HCT116 (cell line): ENCODE measurements at regions not wholly inside any gene's neighbourhood (a gene's known extent, or its start where the extent isn't known, plus 50 kb on each side); places are given as distances from the start of the nearest gene placed in this dataset.

ENCODE experiments used
- ATAC-seq: fragments of 200-7000 bp; cut with Tn5 transposase; 2 replicates; pipeline ENCODE4 v1.9.1; 2020; ENCODE audit warnings: mild to moderate bottlenecking, moderate library complexity
- BruUV-seq: library from RNA; stranded (reverse); fragments of 400-500 nt; replicated peaks from 2 replicates; lab custom pipeline; 2021; lab: Mats Ljungman, UMichigan
- CTCF ChIA-PET: fragments of 300-600 bp; sonication (Branson Sonifier 250); formaldehyde crosslinking; loops from one replicate; lab custom pipeline; 2021; ENCODE audit warnings: antibody characterized with exemption; lab: Charles Lee
- POLR2A ChIA-PET: fragments of 300-600, 350-600 bp; sonication (Branson Sonifier 250); formaldehyde crosslinking; loops from one replicate; lab custom pipeline; 2021; ENCODE audit warnings: antibody characterized with exemption; lab: Charles Lee
- RAD21 ChIA-PET, 2 experiments: fragments of 300-600 bp; sonication (Branson Sonifier 250); formaldehyde crosslinking; loops; one replicate each; lab custom pipeline; 2023; ENCODE audit warnings: low total read pairs in 2 of 2; ENCODE audit not compliant: uncharacterized antibody in 2 of 2, unreplicated experiment in 2 of 2, low non-redundant PET in 1 of 2; lab: Charles Lee
- DNase-seq: peaks from one replicate; pipeline ENCODE4 v3.0.0-alpha.2; 2010; ENCODE audit warnings: low read depth, low spot score
- H2AFZ ChIP-seq: fragments of 200-600 bp; shearing (Covaris generic), sonication (generic); 2 replicates; pipeline ENCODE4 v1.6.1; 2017; ENCODE audit warnings: low read depth, mixed run types, mixed read lengths, antibody characterized with exemption, low read length; ENCODE audit not compliant: poor library complexity, severe bottlenecking
- H3K27ac ChIP-seq: 2 replicates; pipeline ENCODE4 v1.5.1; 2012; ENCODE audit warnings: low read depth, low read length
- H3K27me3 ChIP-seq: fragments of 200-600 bp; sonication (generic); 2 replicates; pipeline ENCODE4 v1.6.1; 2016; ENCODE audit warnings: mixed run types, low read length, mixed read lengths; ENCODE audit not compliant: insufficient read depth
- H3K36me3 ChIP-seq, 2 experiments: fragments of 200-500 bp in 1 of 2; fragments of 200-600 bp in 1 of 2; sonication (Bioruptor generic) in 1 of 2; sonication (generic) in 1 of 2; 2 replicates each; pipeline versions ENCODE4 v1.5.1 to v1.6.1; 2014 to 2016; ENCODE audit warnings: low read length in 2 of 2, inconsistent platforms in 1 of 2, mixed read lengths in 1 of 2, mixed run types in 1 of 2; ENCODE audit not compliant: insufficient read depth in 2 of 2, control insufficient read depth in 1 of 2
- H3K4me1 ChIP-seq, 2 experiments: fragments of 200-600 bp in 1 of 2; sonication (generic) in 1 of 2; 2 replicates each; pipeline versions ENCODE4 v1.5.1 to v1.6.1; 2012 to 2017; ENCODE audit warnings: low read length in 2 of 2, inconsistent platforms in 1 of 2, mild to moderate bottlenecking in 1 of 2, mixed read lengths in 1 of 2, mixed run types in 1 of 2, moderate library complexity in 1 of 2; ENCODE audit not compliant: insufficient read depth in 2 of 2, control insufficient read depth in 1 of 2
- H3K4me2 ChIP-seq: fragments of 200-600 bp; sonication (generic); 2 replicates; pipeline ENCODE4 v1.6.1; 2017; ENCODE audit warnings: mixed run types, low read length, mixed read lengths
- H3K4me3 ChIP-seq, 2 experiments: fragments of 200-600 bp in 1 of 2; sonication (generic) in 1 of 2; replicated peaks in 1 of 2; 2 replicates each; pipeline ENCODE4 v1.5.1; 2011 to 2016; ENCODE audit warnings: low read length in 2 of 2, control low read depth in 1 of 2, low read depth in 1 of 2, mild to moderate bottlenecking in 1 of 2, mixed read lengths in 1 of 2, mixed run types in 1 of 2
- H3K79me2 ChIP-seq: fragments of 200-600 bp; sonication (generic); 2 replicates; pipeline ENCODE4 v1.6.1; 2017; ENCODE audit warnings: mild to moderate bottlenecking, mixed run types, low read length, moderate library complexity, mixed read lengths; ENCODE audit not compliant: insufficient read depth
- H3K9ac ChIP-seq: fragments of 200-600 bp; sonication (generic); 2 replicates; pipeline ENCODE4 v1.6.1; 2016; ENCODE audit warnings: low read length, mixed read lengths
- H3K9me2 ChIP-seq: fragments of 200-600 bp; sonication (generic), shearing (Covaris generic); 2 replicates; pipeline ENCODE4 v1.6.1; 2017; ENCODE audit warnings: mixed run types, mild to moderate bottlenecking, moderate library complexity; ENCODE audit not compliant: insufficient read depth
- H3K9me3 ChIP-seq, 2 experiments: fragments of 200-500 bp in 1 of 2; fragments of 200-600 bp in 1 of 2; sonication (Bioruptor generic) in 1 of 2; sonication (generic) in 1 of 2; 2 replicates each; pipeline ENCODE4 v1.6.1; 2014 to 2017; ENCODE audit warnings: low read length in 2 of 2, mixed read lengths in 2 of 2, inconsistent platforms in 1 of 2, low read depth in 1 of 2, mild to moderate bottlenecking in 1 of 2, mixed run types in 1 of 2, moderate library complexity in 1 of 2; ENCODE audit not compliant: control insufficient read depth in 1 of 2, insufficient read depth in 1 of 2
- H4K20me1 ChIP-seq: fragments of 200-600 bp; sonication (generic), shearing (Covaris generic); 2 replicates; pipeline ENCODE4 v1.6.1; 2017; ENCODE audit warnings: mixed run types, mild to moderate bottlenecking, moderate library complexity; ENCODE audit not compliant: insufficient read depth
- ATF3 ChIP-seq: IDR thresholded peaks from 2 replicates; pipeline ENCODE4 v1.6.1; 2012
- CBX3 ChIP-seq: IDR thresholded peaks from 2 replicates; pipeline ENCODE4 v1.6.1; 2012; ENCODE audit warnings: low read depth
- CEBPB ChIP-seq: IDR thresholded peaks from 2 replicates; pipeline ENCODE4 v1.6.1; 2012; ENCODE audit warnings: low read depth
- EZH2 ChIP-seq: fragments of 200-600 bp; sonication (generic); IDR thresholded peaks from 2 replicates; pipeline ENCODE4 v1.6.1; 2017; ENCODE audit warnings: antibody characterized with exemption, mixed run types
- FOSL1 ChIP-seq: IDR thresholded peaks from 2 replicates; pipeline ENCODE4 v1.6.1; 2012; ENCODE audit warnings: low read depth
- JUND ChIP-seq: IDR thresholded peaks from 2 replicates; pipeline ENCODE4 v1.6.1; 2012
- MAX ChIP-seq: IDR thresholded peaks from 2 replicates; pipeline ENCODE4 v1.6.1; 2012
- POLR2AphosphoS5 ChIP-seq: IDR thresholded peaks from 2 replicates; pipeline ENCODE4 v1.6.1; 2011; ENCODE audit warnings: mild to moderate bottlenecking, low read depth, low read length, moderate library complexity
- SIN3A ChIP-seq: IDR thresholded peaks from 2 replicates; pipeline ENCODE4 v1.6.1; 2012; ENCODE audit warnings: low read depth
- SP1 ChIP-seq: IDR thresholded peaks from 2 replicates; pipeline ENCODE4 v1.6.1; 2012; ENCODE audit warnings: low read depth
- YY1 ChIP-seq: IDR thresholded peaks from 2 replicates; pipeline ENCODE4 v1.6.1; 2011; ENCODE audit warnings: low read length, low read depth, moderate library complexity, mild to moderate bottlenecking; ENCODE audit not compliant: insufficient replicate concordance; ENCODE audit errors: extremely low read depth
- ZBTB33 ChIP-seq: IDR thresholded peaks from 2 replicates; pipeline ENCODE4 v1.6.1; 2011; ENCODE audit warnings: mild to moderate bottlenecking, low read length, moderate library complexity; ENCODE audit not compliant: insufficient replicate concordance; ENCODE audit errors: extremely low read depth
- ZFX ChIP-seq: fragments of 450-650 bp; IDR thresholded peaks from 2 replicates; pipeline ENCODE4 v1.6.1; 2017
- ZNF274 ChIP-seq: fragments of 200-500 bp; sonication (Bioruptor generic); IDR thresholded peaks from 2 replicates; pipeline ENCODE4 v1.6.1; 2014; ENCODE audit warnings: mild to moderate bottlenecking, low read depth, low read length, inconsistent platforms
- intact Hi-C: fragments of 100-400 bp; cut with micrococcal nuclease; formaldehyde crosslinking; loops from 2 replicates; pipeline ENCODE4 v1.10.0; 2022

- Histone ChIP-seq H4K20me1 (no peaks in the 10 kb centered on the region), H3K36me3 (no peaks in the 10 kb centered on the region), H3K9me2 (no peaks in the 10 kb centered on the region), H3K27me3 (no peaks in the 10 kb centered on the region), H3K9ac (peak overlapping the region; percentile 21), H2AFZ (peak overlapping the region; percentile 74), H3K4me1 (peaks cover 19 to 65% of the 10 kb centered on the region in 2 experiments), H3K9me3 (no peaks in the 10 kb centered on the region), H3K79me2 (no peaks in the 10 kb centered on the region), H3K4me3 (peak overlapping the region in 1 of 2 experiments; percentile 8; a peak in 2 of 4 replicates), H3K4me2 (peak overlapping the region; percentile 62), H3K27ac (peak overlapping the region; percentile 30; the same call in 1 of the 2 replicates)
- no TSS peak for BruUV-seq
- ChIA-PET CTCF (interaction anchor here (1.5 kb wide), 1 partner anchor 9 kb away, joined by 5 read pairs; no protein-coding TSS in a partner anchor), POLR2A (interaction anchor here (0.8 to 1.6 kb wide), 4 partner anchors 8 to 13 kb away, joined by 3 to 4 read pairs (median 4); no protein-coding TSS in a partner anchor), RAD21 (no interaction called here)
- intact Hi-C loops, result loop anchor here (10.0 kb wide), 1 partner anchor 782 kb away; no protein-coding TSS in a partner anchor
- ATAC-seq (peak; percentile 93), DNase-seq (peak; percentile 78)
- TF ChIP-seq EZH2 (no peak), FOSL1 (peak; percentile 93), SP1 (peak; percentile 88), JUND (peak; percentile 86), ZFX (no peak), YY1 (peak; percentile 42), ZNF274 (no peak), ZBTB33 (no peak), ATF3 (no peak), CBX3 (peak; percentile 45; the same call in 1 of the 2 replicates), SIN3A (no peak), POLR2AphosphoS5 (peak; percentile 45), MAX (peak; percentile 71), CEBPB (peak; percentile 88)
Observed at GRCh38 chr20:23156170-23156841, 70.2 kb upstream of the CD93 start.
